PC-3 (cell line): ENCODE measurements at regions not wholly inside any gene's neighbourhood (a gene's known extent, or its start where the extent isn't known, plus 50 kb on each side); places are given as distances from the start of the nearest gene placed in this dataset.

Experiments
- EZH2 ChIP-seq: fragments of 300-600 bp; sonication (generic); IDR thresholded peaks from one replicate; pipeline ENCODE4 v1.6.1; 2017; ENCODE audit warnings: antibody characterized with exemption, mild to moderate bottlenecking, low read length; ENCODE audit not compliant: unreplicated experiment
- EZH2phosphoT487 ChIP-seq: fragments of 300-600 bp; sonication (generic); IDR thresholded peaks from 2 replicates; pipeline ENCODE4 v1.6.1; 2018; ENCODE audit warnings: mild to moderate bottlenecking, antibody characterized with exemption, low read length, borderline replicate concordance
- TF ChIP-seq, protein P1 (sequence below): fragments of 300-600 bp; sonication (generic); conservative IDR thresholded peaks from 2 replicates; pipeline ENCODE4 v1.5.1; 2017; ENCODE audit warnings: antibody characterized with exemption, low read depth, mild to moderate bottlenecking, low read length

- TF ChIP-seq, protein P1, sequence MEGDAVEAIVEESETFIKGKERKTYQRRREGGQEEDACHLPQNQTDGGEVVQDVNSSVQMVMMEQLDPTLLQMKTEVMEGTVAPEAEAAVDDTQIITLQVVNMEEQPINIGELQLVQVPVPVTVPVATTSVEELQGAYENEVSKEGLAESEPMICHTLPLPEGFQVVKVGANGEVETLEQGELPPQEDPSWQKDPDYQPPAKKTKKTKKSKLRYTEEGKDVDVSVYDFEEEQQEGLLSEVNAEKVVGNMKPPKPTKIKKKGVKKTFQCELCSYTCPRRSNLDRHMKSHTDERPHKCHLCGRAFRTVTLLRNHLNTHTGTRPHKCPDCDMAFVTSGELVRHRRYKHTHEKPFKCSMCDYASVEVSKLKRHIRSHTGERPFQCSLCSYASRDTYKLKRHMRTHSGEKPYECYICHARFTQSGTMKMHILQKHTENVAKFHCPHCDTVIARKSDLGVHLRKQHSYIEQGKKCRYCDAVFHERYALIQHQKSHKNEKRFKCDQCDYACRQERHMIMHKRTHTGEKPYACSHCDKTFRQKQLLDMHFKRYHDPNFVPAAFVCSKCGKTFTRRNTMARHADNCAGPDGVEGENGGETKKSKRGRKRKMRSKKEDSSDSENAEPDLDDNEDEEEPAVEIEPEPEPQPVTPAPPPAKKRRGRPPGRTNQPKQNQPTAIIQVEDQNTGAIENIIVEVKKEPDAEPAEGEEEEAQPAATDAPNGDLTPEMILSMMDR: no peak
- no peak for TF ChIP-seq EZH2
- no peak for TF ChIP-seq EZH2phosphoT487
These were observed 304.8 kb upstream of the SOX11 start for GRCh38 chr2:5387406-5387805.
